Gastrocnemius medialis (tissue), 4 donors: ENCODE measurements at regions not wholly inside any gene's neighbourhood (a gene's known extent, or its start where the extent isn't known, plus 50 kb on each side); places are given as distances from the start of the nearest gene placed in this dataset.

Source experiments
- ATAC-seq, 2 donors: fragments of 150-250 bp; one replicate each; pipeline ENCODE4 v1.9.1; 2016
- DNase-seq, 2 donors: peaks; one replicate each; pipeline ENCODE4 v3.0.0-alpha.2; 2019
- H3K27ac ChIP-seq, 4 donors: fragments of 200-600 bp; sonication (generic); 1 replicate in 1 of 4; 2 replicates in 3 of 4; pipeline ENCODE4 v1.5.1; 2016 to 2018; ENCODE audit warnings: mild to moderate bottlenecking in 2 of 4, moderate library complexity in 1 of 4
- H3K27me3 ChIP-seq, 3 donors: fragments of 200-600 bp; sonication (generic) in 2 of 3; 1 replicate in 1 of 3; 2 replicates in 2 of 3; pipeline versions ENCODE4 v1.5.1 to v1.6.0; 2016 to 2019; ENCODE audit warnings: mild to moderate bottlenecking in 1 of 3, moderate library complexity in 1 of 3
- H3K36me3 ChIP-seq, 2 donors: fragments of 200-600 bp; sonication (generic) in 1 of 2; one replicate each; pipeline ENCODE4 v1.5.1; 2017 to 2018
- H3K4me1 ChIP-seq, 2 donors: fragments of 200-600 bp; sonication (generic) in 1 of 2; one replicate each; pipeline ENCODE4 v1.5.1; 2016 to 2017; ENCODE audit warnings: mild to moderate bottlenecking in 2 of 2
- H3K4me3 ChIP-seq, 4 donors: fragments of 200-600 bp; sonication (generic) in 3 of 4; 1 replicate in 1 of 4; 2 replicates in 3 of 4; pipeline ENCODE4 v1.5.1; 2016 to 2019; ENCODE audit warnings: mild to moderate bottlenecking in 2 of 4
- H3K9me3 ChIP-seq, 3 donors: fragments of 200-600 bp; sonication (generic) in 2 of 3; 1 replicate in 1 of 3; 2 replicates in 2 of 3; pipeline ENCODE4 v1.5.1; 2016 to 2019
- CTCF ChIP-seq, 5 experiments: fragments of 450-650 bp in 3 of 5; fragments of 200-600 bp in 2 of 5; sonication (generic) in 2 of 5; IDR thresholded peaks in 4 of 5; conservative IDR thresholded peaks in 1 of 5; 1 replicate in 4 of 5; 2 replicates in 1 of 5; pipeline ENCODE4 v1.5.1; 2016 to 2019; ENCODE audit warnings: antibody characterized with exemption in 5 of 5, mild to moderate bottlenecking in 3 of 5, moderate library complexity in 3 of 5
- POLR2A ChIP-seq, 2 donors: fragments of 450-650 bp; IDR thresholded peaks; one replicate each; pipeline ENCODE4 v1.6.1; 2017; ENCODE audit warnings: antibody characterized with exemption in 2 of 2, mild to moderate bottlenecking in 2 of 2, moderate library complexity in 2 of 2
- in situ Hi-C, 4 donors: fragments of 200-750 bp; cut with MboI; loops; one replicate each; pipeline versions ENCODE4 v1.15.0 to v1.8.0; 2017; ENCODE audit warnings: low sequenced_read_pairs in 4 of 4
- intact Hi-C: fragments of 100-400 bp; cut with DNase I; formaldehyde crosslinking; loops from one replicate; pipeline ENCODE4 v1.15.1; 2023; ENCODE audit warnings: low total_unique reads

GRCh38 chr10:44703241-44704155 is 207.6 kb upstream of the TMEM72 start:
- intact Hi-C loops (no loop called here), in situ Hi-C loops (no loop called here)
- DNase-seq: no peak
- TF ChIP-seq POLR2A (IDR thresholded peaks at IDR 0.05) (no peak), CTCF (IDR thresholded peaks at IDR 0.05 in 4 of 5, conservative IDR thresholded peaks at IDR 0.05 in 1 of 5) (no peak)
- no peak overlapping the region for H3K4me3 ChIP-seq
- no peaks in the 10 kb centered on the region for H3K36me3 ChIP-seq
- peaks cover 0 to 9% (median 0%) of the 10 kb centered on the region in 3 donors for H3K9me3 ChIP-seq
- ATAC-seq: no peak
- H3K27ac ChIP-seq: no peak overlapping the region
- no peaks in the 10 kb centered on the region for H3K4me1 ChIP-seq
- H3K27me3 ChIP-seq: no peaks in the 10 kb centered on the region

GRCh38 chr10:44704616-44705015 is 206.5 kb upstream of the TMEM72 start:
- in situ Hi-C loops (no loop called here), intact Hi-C loops (no loop called here)
- H3K27ac ChIP-seq: no peak overlapping the region
- H3K9me3 ChIP-seq: peaks cover 0 to 9% (median 0%) of the 10 kb centered on the region in 3 donors
- H3K36me3 ChIP-seq: no peaks in the 10 kb centered on the region
- TF ChIP-seq POLR2A (IDR thresholded peaks at IDR 0.05): no peak
- no peak overlapping the region for H3K4me3 ChIP-seq
- no peaks in the 10 kb centered on the region for H3K27me3 ChIP-seq
- ATAC-seq (no peak), DNase-seq (no peak)
- H3K4me1 ChIP-seq: no peaks in the 10 kb centered on the region

- H3K27me3 ChIP-seq: no peaks in the 10 kb centered on the region
- H3K36me3 ChIP-seq: no peaks in the 10 kb centered on the region
- DNase-seq: no peak
- H3K9me3 ChIP-seq: peaks cover 0 to 5% (median 0%) of the 10 kb centered on the region in 3 donors
- no peak overlapping the region for H3K4me3 ChIP-seq
- intact Hi-C loops (no loop called here), in situ Hi-C loops (no loop called here)
- TF ChIP-seq POLR2A (IDR thresholded peaks at IDR 0.05) (no peak), CTCF (IDR thresholded peaks at IDR 0.05 in 4 of 5, conservative IDR thresholded peaks at IDR 0.05 in 1 of 5) (no peak)
- no peak overlapping the region for H3K27ac ChIP-seq
- ATAC-seq: no peak
- H3K4me1 ChIP-seq: no peaks in the 10 kb centered on the region
Observed at GRCh38 chr10:44706745-44707144, 204.4 kb upstream of the TMEM72 start.

- Histone ChIP-seq H3K4me3 (no peak overlapping the region), H3K9me3 (no peaks in the 10 kb centered on the region), H3K27me3 (no peaks in the 10 kb centered on the region), H3K27ac (no peak overlapping the region), H3K4me1 (no peaks in the 10 kb centered on the region), H3K36me3 (no peaks in the 10 kb centered on the region)
- ATAC-seq (no peak), DNase-seq (no peak)
- TF ChIP-seq CTCF (IDR thresholded peaks at IDR 0.05 in 4 of 5, conservative IDR thresholded peaks at IDR 0.05 in 1 of 5): no peak
- TF ChIP-seq POLR2A (IDR thresholded peaks at IDR 0.05): no peak
- in situ Hi-C loops: no loop called here
- intact Hi-C loops: no loop called here
Observed at GRCh38 chr10:44713307-44713706, 197.8 kb upstream of the TMEM72 start.

GRCh38 chr10:44714451-44714850 is 196.7 kb upstream of the TMEM72 start:
- no peaks in the 10 kb centered on the region for H3K27me3 ChIP-seq
- no peaks in the 10 kb centered on the region for H3K4me1 ChIP-seq
- TF ChIP-seq CTCF (IDR thresholded peaks at IDR 0.05 in 4 of 5, conservative IDR thresholded peaks at IDR 0.05 in 1 of 5) (no peak), POLR2A (IDR thresholded peaks at IDR 0.05) (no peak)
- H3K36me3 ChIP-seq: no peaks in the 10 kb centered on the region
- no peak for ATAC-seq
- H3K27ac ChIP-seq: no peak overlapping the region
- in situ Hi-C loops: no loop called here
- intact Hi-C loops: no loop called here
- no peak overlapping the region for H3K4me3 ChIP-seq
- DNase-seq: no peak
- no peaks in the 10 kb centered on the region for H3K9me3 ChIP-seq
